ENCODE measurements at regions not wholly inside any gene's neighbourhood (a gene's known extent, or its start where the extent isn't known, plus 50 kb on each side); places are given as distances from the start of the nearest gene placed in this dataset.
A peak's percentile ranks its signal among the peaks of the same experiment; 100 is the strongest.

DNA sequence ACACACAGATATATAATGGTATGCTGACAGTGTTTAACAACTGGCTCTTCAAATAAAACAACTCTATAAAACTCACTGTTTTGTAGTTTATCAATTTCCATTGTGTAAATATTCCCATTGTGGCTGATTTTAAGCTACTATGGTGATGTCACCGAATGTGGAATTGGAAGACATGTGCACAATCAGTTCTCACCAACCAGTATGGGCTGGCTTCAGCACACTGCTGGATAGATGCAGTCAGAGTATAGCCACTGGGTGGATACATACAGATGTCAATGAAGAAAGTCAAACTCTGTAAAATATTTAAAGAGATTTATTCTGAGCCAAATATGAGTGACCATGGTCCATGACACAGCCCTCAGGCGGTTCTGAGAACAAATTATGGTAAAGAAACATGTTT lies 475.9 kb upstream of the SMARCA2 start:
- DNase-seq (ENCODE audit: low spot score), result no peak

DNA sequence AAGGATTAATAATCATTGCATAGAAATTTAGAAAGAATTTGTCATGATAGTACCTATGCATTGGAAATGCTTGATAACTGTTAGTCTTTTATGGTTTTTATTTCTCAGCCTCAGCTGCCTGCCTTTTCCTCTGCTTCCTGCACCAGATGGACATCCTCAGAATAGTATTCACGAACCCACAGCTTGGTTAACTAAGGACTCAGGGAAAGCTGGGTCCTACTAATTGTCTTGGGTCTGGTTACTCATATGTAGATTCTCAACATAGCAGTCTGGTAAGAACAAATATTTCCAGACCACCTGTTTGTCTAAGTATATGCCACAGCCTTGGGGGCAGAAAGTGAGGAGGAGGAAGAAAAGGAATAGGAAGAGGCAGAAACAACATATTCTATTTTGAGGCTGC lies 464.5 kb upstream of the SMARCA2 start:
- DNase-seq (ENCODE audit: low spot score), result no peak

- DNase-seq (ENCODE audit: low spot score), result no peak
Measured at GRCh38 chr9:1554081-1555035, 460.8 kb upstream of the SMARCA2 start.

- DNase-seq (ENCODE audit: low spot score), result peak; percentile 60
Measured at GRCh38 chr9:1558666-1559065, 456.5 kb upstream of the SMARCA2 start.

DNA sequence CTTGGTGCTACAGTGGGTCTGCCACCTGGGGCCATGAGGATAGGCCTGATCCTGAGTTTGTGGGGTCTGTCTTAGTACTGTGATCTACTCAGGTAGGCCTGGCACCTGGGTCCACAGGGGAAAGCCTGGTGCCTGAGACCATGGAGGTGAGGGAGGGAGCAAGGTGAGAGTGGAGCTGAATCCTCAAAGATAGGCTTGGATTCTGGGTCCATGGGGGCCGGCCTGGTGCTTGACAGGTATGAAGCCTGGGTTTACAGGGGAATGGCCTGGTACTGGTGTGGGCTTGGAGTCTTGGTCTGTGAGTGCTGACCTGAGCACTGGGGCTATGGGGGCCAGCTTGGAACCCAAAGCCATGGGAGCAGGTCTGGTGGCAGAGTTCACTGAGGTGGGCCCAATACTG lies 439.2 kb upstream of the SMARCA2 start:
- DNase-seq (ENCODE audit: low spot score), result no peak

DNA sequence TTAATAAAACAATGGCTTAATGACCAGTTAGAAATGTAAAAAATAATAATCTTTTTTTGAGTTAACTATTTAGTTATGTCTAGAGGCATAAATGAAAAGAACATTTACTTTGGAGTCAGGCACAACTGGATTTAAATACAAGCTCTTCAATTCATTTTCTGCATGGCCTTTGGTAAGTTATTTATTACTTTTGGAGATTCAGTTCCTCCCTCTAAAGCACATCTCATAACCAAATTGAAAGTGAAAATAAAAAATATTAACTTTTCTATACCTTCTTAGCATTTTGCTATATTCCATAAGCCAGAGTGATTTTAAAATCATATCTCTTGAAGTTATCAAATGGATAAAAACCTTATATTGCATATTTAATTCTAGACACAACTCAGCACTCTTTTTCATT lies 434.9 kb upstream of the SMARCA2 start:
- DNase-seq (ENCODE audit: low spot score), result no peak

- no peak for DNase-seq (ENCODE audit: low spot score)
Measured at GRCh38 chr9:1581926-1582325, 433.2 kb upstream of the SMARCA2 start.

- DNase-seq (ENCODE audit: low spot score), result no peak
Measured at GRCh38 chr9:1591310-1591709, 423.8 kb upstream of the SMARCA2 start.

GRCh38 chr9:1598270-1598669 lies 416.9 kb upstream of the SMARCA2 start:
- DNase-seq (ENCODE audit: low spot score), result no peak

- no peak for DNase-seq (ENCODE audit: low spot score)
Measured at GRCh38 chr9:1599961-1600360, 415.2 kb upstream of the SMARCA2 start.

GRCh38 chr9:1604942-1605560 lies 410.1 kb upstream of the SMARCA2 start:
- peak; percentile 84 for DNase-seq (ENCODE audit: low spot score)

DNA sequence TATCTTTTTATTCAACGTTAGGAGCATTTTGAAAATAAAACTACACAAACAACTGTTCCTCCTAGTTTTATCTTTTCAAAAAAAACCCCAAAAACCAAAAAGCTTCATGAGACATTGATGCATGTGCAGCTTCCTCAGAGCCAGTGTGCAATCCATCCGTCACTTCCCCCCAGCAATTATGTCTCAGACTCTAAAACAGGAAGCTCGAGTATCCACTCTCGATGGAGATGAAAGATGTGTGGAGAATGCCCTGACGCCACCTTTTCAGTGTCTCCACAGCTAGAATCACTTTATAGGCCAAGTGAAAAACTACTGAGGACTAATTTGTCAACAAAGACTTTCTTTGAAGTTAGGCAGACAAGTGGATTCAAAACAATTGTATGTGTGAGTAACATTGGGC lies 408.9 kb upstream of the SMARCA2 start:
- no peak for DNase-seq (ENCODE audit: low spot score)

DNA sequence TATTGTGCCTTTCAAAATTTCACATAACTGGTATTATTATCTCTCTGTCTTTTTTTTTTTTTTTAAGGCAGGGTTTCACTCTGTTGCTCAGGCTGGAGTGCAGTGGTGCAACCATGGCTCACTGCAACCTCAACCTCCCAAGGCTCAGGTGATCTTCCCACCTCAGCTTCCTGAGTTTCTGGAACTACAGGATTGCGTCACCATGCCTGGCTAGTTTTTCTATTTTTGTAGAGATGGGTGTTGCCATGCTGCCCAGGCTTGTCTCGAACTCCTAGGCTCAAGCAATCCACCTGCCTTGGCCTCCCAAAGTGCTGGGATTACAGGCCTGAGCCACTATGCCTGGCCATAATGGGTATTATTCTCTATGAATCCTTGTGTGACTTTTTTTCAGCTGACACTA lies 402.3 kb upstream of the SMARCA2 start:
- no peak for DNase-seq (ENCODE audit: low spot score)

DNA sequence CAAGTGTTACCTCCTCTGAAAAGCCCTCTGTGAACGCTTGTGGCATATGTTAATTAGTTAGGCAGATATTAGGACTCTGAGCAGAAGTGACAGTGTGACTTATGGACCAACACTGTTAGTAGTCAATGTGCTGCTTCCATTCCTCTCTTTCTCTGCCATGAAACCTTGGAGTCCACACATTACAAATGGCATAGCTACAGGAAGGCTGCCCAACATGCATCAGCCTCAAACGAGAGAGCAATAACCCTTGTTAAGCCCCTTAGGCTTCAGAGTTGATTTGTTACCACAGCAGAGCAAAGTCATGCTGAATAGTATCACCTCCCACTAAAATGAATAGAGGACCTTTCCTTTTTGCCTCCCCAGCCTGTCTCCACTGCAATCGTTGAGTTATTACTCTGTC lies 397.7 kb upstream of the SMARCA2 start:
- DNase-seq (ENCODE audit: low spot score), result no peak

- peak; percentile 51 for DNase-seq (ENCODE audit: low spot score)
Measured at GRCh38 chr9:1619915-1620710, 395.0 kb upstream of the SMARCA2 start.

DNA sequence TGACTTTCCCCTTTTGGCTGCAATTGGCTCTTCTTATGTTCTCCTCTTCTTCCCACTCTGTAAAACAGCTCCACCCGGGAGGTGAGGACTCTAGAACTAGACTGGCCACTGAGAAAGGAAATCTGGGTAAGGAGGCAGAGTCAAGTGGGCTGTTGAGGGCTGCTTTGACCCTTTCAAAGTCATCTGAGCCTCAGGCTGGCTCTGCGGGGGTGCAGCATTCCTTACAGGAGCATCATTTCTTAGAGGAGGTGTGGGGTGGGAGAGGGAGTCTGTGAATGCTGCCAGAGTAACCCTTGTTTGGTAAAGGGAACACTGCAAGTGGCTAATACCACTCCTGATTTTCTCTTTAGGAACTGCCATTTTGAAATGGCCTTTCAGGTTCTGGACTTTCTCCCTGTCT lies 377.7 kb upstream of the SMARCA2 start:
- no peak for DNase-seq (ENCODE audit: low spot score)

- no peak for DNase-seq (ENCODE audit: low spot score)
Measured at GRCh38 chr9:1639166-1639565, 376.0 kb upstream of the SMARCA2 start.

DNA sequence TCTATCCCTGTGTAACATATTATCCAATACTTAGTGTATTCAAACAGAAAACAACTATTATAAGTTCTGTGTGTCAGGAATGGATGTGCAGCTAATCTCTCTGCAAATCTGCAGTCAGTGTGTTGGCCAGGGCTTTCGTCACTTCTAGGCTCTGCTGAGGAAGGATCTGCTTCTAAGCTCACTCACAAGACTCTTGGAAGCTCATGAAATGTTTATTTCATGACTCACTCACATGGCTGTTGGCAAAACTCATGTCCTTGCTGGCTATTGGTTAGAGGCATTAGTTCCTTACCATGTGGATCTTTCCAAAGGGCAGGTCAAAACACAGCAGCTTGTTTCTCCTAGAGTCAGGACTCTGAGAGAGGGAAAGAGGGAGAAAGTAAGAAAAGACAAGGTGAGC lies 367.4 kb upstream of the SMARCA2 start:
- no peak for DNase-seq (ENCODE audit: low spot score)

GRCh38 chr9:1653282-1653681 lies 361.9 kb upstream of the SMARCA2 start:
- DNase-seq (ENCODE audit: low spot score), result no peak

GRCh38 chr9:1658661-1659362 lies 356.3 kb upstream of the SMARCA2 start:
- DNase-seq (ENCODE audit: low spot score), result no peak

GRCh38 chr9:1659363-1659690 lies 355.8 kb upstream of the SMARCA2 start:
- no peak for DNase-seq (ENCODE audit: low spot score)

DNA sequence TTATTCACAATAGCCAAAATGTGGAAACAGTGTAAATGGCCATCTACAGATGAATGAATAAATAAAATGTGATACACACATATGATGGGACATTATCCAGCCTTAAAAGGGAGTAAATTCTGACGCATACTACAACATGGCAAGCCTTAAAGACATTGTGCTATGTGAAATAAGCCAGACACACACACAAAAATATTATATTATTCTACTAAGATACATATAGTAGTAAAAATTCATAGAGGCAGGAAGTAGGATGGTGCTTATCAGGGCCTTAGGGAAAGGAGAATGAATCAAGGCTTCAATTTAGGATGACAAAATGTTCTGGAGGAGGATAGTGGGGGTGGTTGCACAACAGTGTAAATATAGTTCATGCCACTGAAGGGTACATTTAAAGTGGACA lies 346.7 kb upstream of the SMARCA2 start:
- no peak for DNase-seq (ENCODE audit: low spot score)
